Spleen (tissue), 11 donors: ENCODE measurements at regions not wholly inside any gene's neighbourhood (a gene's known extent, or its start where the extent isn't known, plus 50 kb on each side); places are given as distances from the start of the nearest gene placed in this dataset.

Source experiments
- DNase-seq: peaks from one replicate; pipeline ENCODE4 v3.0.0-alpha.2; 2020
- H3K27ac ChIP-seq, 8 donors: fragments of 200-600 bp; sonication (generic) in 7 of 8; 1 replicate in 4 of 8; 2 replicates in 4 of 8; pipeline versions ENCODE4 v1.5.0 to v1.8.0; 2016 to 2021; ENCODE audit warnings: inconsistent platforms in 4 of 8, mild to moderate bottlenecking in 4 of 8, moderate library complexity in 1 of 8
- H3K27me3 ChIP-seq, 7 donors: fragments of 200-600 bp; sonication (generic) in 6 of 7; replicated peaks in 1 of 7; 1 replicate in 4 of 7; 2 replicates in 3 of 7; pipeline versions ENCODE4 v1.5.0 to v1.8.0; 2016 to 2021; ENCODE audit warnings: inconsistent platforms in 3 of 7, mild to moderate bottlenecking in 1 of 7
- H3K36me3 ChIP-seq, 6 donors: fragments of 200-600 bp; sonication (generic) in 5 of 6; 1 replicate in 4 of 6; 2 replicates in 2 of 6; pipeline versions ENCODE4 v1.5.0 to v1.8.0; 2016 to 2021; ENCODE audit warnings: inconsistent platforms in 2 of 6
- H3K4me1 ChIP-seq, 6 donors: fragments of 200-600 bp; sonication (generic) in 5 of 6; 1 replicate in 3 of 6; 2 replicates in 3 of 6; pipeline versions ENCODE4 v1.5.0 to v1.8.0; 2016 to 2021; ENCODE audit warnings: inconsistent platforms in 3 of 6
- H3K4me3 ChIP-seq, 8 donors: fragments of 200-600 bp; sonication (generic) in 7 of 8; 1 replicate in 4 of 8; 2 replicates in 4 of 8; pipeline versions ENCODE4 v1.5.0 to v1.8.0; 2016 to 2021; ENCODE audit warnings: inconsistent platforms in 4 of 8, mild to moderate bottlenecking in 4 of 8, moderate library complexity in 2 of 8
- H3K9me3 ChIP-seq, 8 donors: fragments of 200-600 bp; sonication (generic) in 7 of 8; 1 replicate in 4 of 8; 2 replicates in 4 of 8; pipeline versions ENCODE4 v1.5.0 to v1.8.0; 2016 to 2021; ENCODE audit warnings: inconsistent platforms in 4 of 8
- POLR2A ChIP-seq, 3 donors: fragments of 450-650 bp; IDR thresholded peaks; one replicate each; pipeline ENCODE4 v1.5.1; 2017; ENCODE audit warnings: antibody characterized with exemption in 3 of 3, mild to moderate bottlenecking in 1 of 3
- POLR2AphosphoS5 ChIP-seq, 3 donors: sonication (generic); formaldehyde crosslinking; IDR thresholded peaks; one replicate each; pipeline ENCODE4 v1.5.1; 2017; ENCODE audit warnings: antibody characterized with exemption in 3 of 3
- WGBS, 5 donors: extraction: QIAGEN DNeasy Blood & Tissue Kit in 3 of 5; methylation state at CpG; one replicate each; pipeline versions ENCODE4 v1.1.5 to v1.1.7; 2013 to 2018; 5-methylcytosine and 5-hydroxymethylcytosine counted together
- intact Hi-C: fragments of 100-400 bp; cut with DNase I; formaldehyde crosslinking; loops from one replicate; pipeline ENCODE4 v1.15.0; 2023; ENCODE audit warnings: low total_unique reads
- TF ChIP-seq, protein P1 (sequence below), 11 experiments: fragments of 200-600 bp in 7 of 11; fragments of 450-650 bp in 4 of 11; sonication (generic) in 4 of 11; IDR thresholded peaks in 8 of 11; conservative IDR thresholded peaks in 3 of 11; 1 replicate in 7 of 11; 2 replicates in 4 of 11; pipeline versions ENCODE4 v1.4.0 to v1.8.0; 2016 to 2021; ENCODE audit warnings: antibody characterized with exemption in 11 of 11, inconsistent platforms in 4 of 11, mild to moderate bottlenecking in 1 of 11
- donor health status: healthy with polysubstance abuse.
- donor health status: DM: no; HTN: no; CAD: no; lungs with moderate emphysema.
- donor health status: DM: no; HTN: no; CAD: no.
- donor health status: Bipolar disorder and iron deficiency.
- donor health status: healthy.
- donor health status: DM: no; HTN: no; CAD: no.
- donor health status: DM: yes; HTN: yes; CAD: no.

DNA sequence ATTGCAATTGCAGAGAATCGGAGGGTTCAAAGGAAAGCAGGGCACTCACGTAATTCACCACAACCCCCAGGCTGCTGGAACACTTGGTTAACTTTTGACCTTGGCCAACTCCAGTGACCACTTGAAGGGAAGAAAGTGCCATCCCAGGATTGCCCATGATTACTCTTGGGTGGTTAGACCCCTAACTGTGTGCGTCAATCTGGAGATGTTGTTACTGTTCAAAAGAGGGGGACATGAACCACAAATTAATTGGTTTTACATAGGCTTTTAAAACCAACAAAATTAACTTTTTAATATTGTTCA, 50.1 kb upstream of the NCOA3 start:
- TF ChIP-seq, protein P1, sequence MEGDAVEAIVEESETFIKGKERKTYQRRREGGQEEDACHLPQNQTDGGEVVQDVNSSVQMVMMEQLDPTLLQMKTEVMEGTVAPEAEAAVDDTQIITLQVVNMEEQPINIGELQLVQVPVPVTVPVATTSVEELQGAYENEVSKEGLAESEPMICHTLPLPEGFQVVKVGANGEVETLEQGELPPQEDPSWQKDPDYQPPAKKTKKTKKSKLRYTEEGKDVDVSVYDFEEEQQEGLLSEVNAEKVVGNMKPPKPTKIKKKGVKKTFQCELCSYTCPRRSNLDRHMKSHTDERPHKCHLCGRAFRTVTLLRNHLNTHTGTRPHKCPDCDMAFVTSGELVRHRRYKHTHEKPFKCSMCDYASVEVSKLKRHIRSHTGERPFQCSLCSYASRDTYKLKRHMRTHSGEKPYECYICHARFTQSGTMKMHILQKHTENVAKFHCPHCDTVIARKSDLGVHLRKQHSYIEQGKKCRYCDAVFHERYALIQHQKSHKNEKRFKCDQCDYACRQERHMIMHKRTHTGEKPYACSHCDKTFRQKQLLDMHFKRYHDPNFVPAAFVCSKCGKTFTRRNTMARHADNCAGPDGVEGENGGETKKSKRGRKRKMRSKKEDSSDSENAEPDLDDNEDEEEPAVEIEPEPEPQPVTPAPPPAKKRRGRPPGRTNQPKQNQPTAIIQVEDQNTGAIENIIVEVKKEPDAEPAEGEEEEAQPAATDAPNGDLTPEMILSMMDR (IDR thresholded peaks at IDR 0.05 in 8 of 11, conservative IDR thresholded peaks at IDR 0.05 in 3 of 11) = no peak
- TF ChIP-seq POLR2A (IDR thresholded peaks at IDR 0.05) (no peak), POLR2AphosphoS5 (IDR thresholded peaks at IDR 0.05) (no peak)
- H3K4me3 ChIP-seq = no peak overlapping the region
- H3K27me3 ChIP-seq = no peaks in the 10 kb centered on the region
- H3K27ac ChIP-seq = no peak overlapping the region
- intact Hi-C loops = no loop called here
- DNase-seq = no peak
- H3K36me3 ChIP-seq = no peaks in the 10 kb centered on the region
- no peaks in the 10 kb centered on the region for H3K9me3 ChIP-seq
- peaks cover 0 to 48% (median 13%) of the 10 kb centered on the region in 6 donors for H3K4me1 ChIP-seq
- 86 to 99% (median 94%) methylated on average over 3 of the region's 3 CpGs for WGBS, 5 donors
